Gastrocnemius medialis (tissue), 4 donors: ENCODE measurements at regions not wholly inside any gene's neighbourhood (a gene's known extent, or its start where the extent isn't known, plus 50 kb on each side); places are given as distances from the start of the nearest gene placed in this dataset.

ENCODE experiments used
- CTCF ChIP-seq, 5 experiments: fragments of 450-650 bp in 3 of 5; fragments of 200-600 bp in 2 of 5; sonication (generic) in 2 of 5; IDR thresholded peaks in 4 of 5; conservative IDR thresholded peaks in 1 of 5; 1 replicate in 4 of 5; 2 replicates in 1 of 5; pipeline ENCODE4 v1.5.1; 2016 to 2019; ENCODE audit warnings: antibody characterized with exemption in 5 of 5, mild to moderate bottlenecking in 3 of 5, moderate library complexity in 3 of 5
- POLR2A ChIP-seq, 2 donors: fragments of 450-650 bp; IDR thresholded peaks; one replicate each; pipeline ENCODE4 v1.6.1; 2017; ENCODE audit warnings: antibody characterized with exemption in 2 of 2, mild to moderate bottlenecking in 2 of 2, moderate library complexity in 2 of 2

GRCh38 chr4:17092736-17093437 is 194.4 kb upstream of the LDB2 start:
- TF ChIP-seq CTCF (IDR thresholded peaks at IDR 0.05 in 4 of 5, conservative IDR thresholded peaks at IDR 0.05 in 1 of 5) (no peak), POLR2A (IDR thresholded peaks at IDR 0.05) (no peak)
